ENCODE measurements at regions not wholly inside any gene's neighbourhood (a gene's known extent, or its start where the extent isn't known, plus 50 kb on each side); places are given as distances from the start of the nearest gene placed in this dataset.
A peak's percentile ranks its signal among the peaks of the same experiment; 100 is the strongest.
"Not testable (repeated sequence)": the region's sequence is repeated elsewhere in the genome, so short reads cannot be mapped to it uniquely, and the experiment has no call there.

- H4K20me1 ChIP-seq (ENCODE audit: low read depth) = no peaks in the 10 kb centered on the region
- peaks cover 5% of the 10 kb centered on the region for H3K27me3 Mint-ChIP-seq (ENCODE audit: insufficient read depth, low read depth)
- H3K4me1 Mint-ChIP-seq = peaks cover 35% of the 10 kb centered on the region
- DNase-seq (ENCODE audit: low spot score) = no peak
- TF ChIP-seq EZH2phosphoT487 (IDR thresholded peaks at IDR 0.05) (no peak), EZH2 (IDR thresholded peaks at IDR 0.05) (no peak)
- TF ChIP-seq, protein P1, sequence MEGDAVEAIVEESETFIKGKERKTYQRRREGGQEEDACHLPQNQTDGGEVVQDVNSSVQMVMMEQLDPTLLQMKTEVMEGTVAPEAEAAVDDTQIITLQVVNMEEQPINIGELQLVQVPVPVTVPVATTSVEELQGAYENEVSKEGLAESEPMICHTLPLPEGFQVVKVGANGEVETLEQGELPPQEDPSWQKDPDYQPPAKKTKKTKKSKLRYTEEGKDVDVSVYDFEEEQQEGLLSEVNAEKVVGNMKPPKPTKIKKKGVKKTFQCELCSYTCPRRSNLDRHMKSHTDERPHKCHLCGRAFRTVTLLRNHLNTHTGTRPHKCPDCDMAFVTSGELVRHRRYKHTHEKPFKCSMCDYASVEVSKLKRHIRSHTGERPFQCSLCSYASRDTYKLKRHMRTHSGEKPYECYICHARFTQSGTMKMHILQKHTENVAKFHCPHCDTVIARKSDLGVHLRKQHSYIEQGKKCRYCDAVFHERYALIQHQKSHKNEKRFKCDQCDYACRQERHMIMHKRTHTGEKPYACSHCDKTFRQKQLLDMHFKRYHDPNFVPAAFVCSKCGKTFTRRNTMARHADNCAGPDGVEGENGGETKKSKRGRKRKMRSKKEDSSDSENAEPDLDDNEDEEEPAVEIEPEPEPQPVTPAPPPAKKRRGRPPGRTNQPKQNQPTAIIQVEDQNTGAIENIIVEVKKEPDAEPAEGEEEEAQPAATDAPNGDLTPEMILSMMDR (IDR thresholded peaks at IDR 0.05) = no peak
- peaks cover 8% of the 10 kb centered on the region for H3F3A ChIP-seq (ENCODE audit: low read depth)
- H3K27me3 ChIP-seq = no peaks in the 10 kb centered on the region
- H3K9me3 ChIP-seq (ENCODE audit: low read depth) = no peaks in the 10 kb centered on the region
- H3K36me3 ChIP-seq = no peaks in the 10 kb centered on the region
- no peak overlapping the region for H3K4me2 ChIP-seq
- peaks cover 8% of the 10 kb centered on the region for H3K4me1 ChIP-seq
- no peaks in the 10 kb centered on the region for H3K79me2 ChIP-seq (ENCODE audit: low read depth)
- H2AFZ ChIP-seq (replicated peaks) = no peak overlapping the region
- no peak overlapping the region for H3K9ac ChIP-seq
- no peaks in the 10 kb centered on the region for H3K36me3 Mint-ChIP-seq
- H3K4me3 Mint-ChIP-seq = no peak overlapping the region
- no peak overlapping the region for H3K27ac ChIP-seq
- peaks cover 2% of the 10 kb centered on the region for H3K9me3 Mint-ChIP-seq
- H3K4me3 ChIP-seq = no peak overlapping the region
- H3K27ac Mint-ChIP-seq = peak overlapping the region; percentile 35
These were observed 147.7 kb upstream of the WSCD1 start for GRCh38 chr17:5922476-5922875.

GRCh38 chr17:5929721-5930120 is 140.5 kb upstream of the WSCD1 start:
- Histone ChIP-seq H3K4me3 (no peak overlapping the region), H2AFZ (replicated peaks) (no peak overlapping the region), H3K79me2 (ENCODE audit: low read depth) (no peaks in the 10 kb centered on the region), H3K4me2 (no peak overlapping the region), H3K9me3 (ENCODE audit: low read depth) (no peaks in the 10 kb centered on the region), H3K36me3 (no peaks in the 10 kb centered on the region), H3K27me3 (no peaks in the 10 kb centered on the region), H4K20me1 (ENCODE audit: low read depth) (no peaks in the 10 kb centered on the region), H3K9ac (no peak overlapping the region), H3K27ac (no peak overlapping the region), H3F3A (ENCODE audit: low read depth) (no peaks in the 10 kb centered on the region), H3K4me1 (no peaks in the 10 kb centered on the region)
- Mint-ChIP-seq H3K36me3 (no peaks in the 10 kb centered on the region), H3K4me3 (no peak overlapping the region), H3K27ac (no peak overlapping the region), H3K4me1 (peaks cover 11% of the 10 kb centered on the region), H3K9me3 (no peaks in the 10 kb centered on the region), H3K27me3 (ENCODE audit: insufficient read depth, low read depth) (peaks cover 10% of the 10 kb centered on the region)
- DNase-seq (ENCODE audit: low spot score) = no peak
- TF ChIP-seq, protein P1 (IDR thresholded peaks at IDR 0.05) = no peak
- TF ChIP-seq EZH2 (IDR thresholded peaks at IDR 0.05) = no peak
- TF ChIP-seq EZH2phosphoT487 (IDR thresholded peaks at IDR 0.05) = no peak

DNA sequence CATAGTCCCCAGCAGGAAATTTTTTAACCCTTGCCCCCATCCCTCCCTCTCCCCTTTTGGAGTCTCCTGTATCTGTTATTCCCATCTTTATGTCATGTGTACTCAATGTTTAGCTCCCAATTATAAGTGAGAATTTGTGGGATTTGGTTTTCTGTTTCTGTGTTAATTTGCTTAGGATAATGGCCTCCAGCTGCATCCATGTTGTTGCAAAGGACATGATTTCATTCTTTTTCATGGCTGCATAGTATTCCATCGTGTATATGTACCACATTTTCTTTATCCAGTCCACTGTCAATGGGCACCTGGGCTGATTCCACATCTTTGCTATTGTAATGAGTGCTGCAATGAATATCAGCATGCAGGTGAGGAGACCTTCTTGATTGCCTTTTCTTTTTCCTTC is 139.6 kb upstream of the WSCD1 start:
- H3K27me3 ChIP-seq; H3K4me1 ChIP-seq; H2AFZ ChIP-seq (replicated peaks); DNase-seq (ENCODE audit: low spot score); H3K4me3 Mint-ChIP-seq; H3K27ac ChIP-seq; H3K27ac Mint-ChIP-seq; H3K36me3 Mint-ChIP-seq; H3K4me2 ChIP-seq; H3K79me2 ChIP-seq (ENCODE audit: low read depth); H3F3A ChIP-seq (ENCODE audit: low read depth); H3K4me3 ChIP-seq; H4K20me1 ChIP-seq (ENCODE audit: low read depth); H3K36me3 ChIP-seq; H3K9me3 ChIP-seq (ENCODE audit: low read depth); H3K9ac ChIP-seq; H3K9me3 Mint-ChIP-seq: not testable (repeated sequence)
- Mint-ChIP-seq H3K27me3 (ENCODE audit: insufficient read depth, low read depth) (peaks cover 10% of the 10 kb centered on the region), H3K4me1 (peaks cover 11% of the 10 kb centered on the region)

GRCh38 chr17:5931616-5932015 is 138.6 kb upstream of the WSCD1 start:
- Histone ChIP-seq H3K79me2 (ENCODE audit: low read depth) (no peaks in the 10 kb centered on the region), H3K36me3 (no peaks in the 10 kb centered on the region), H3K27ac (no peak overlapping the region), H3K9me3 (ENCODE audit: low read depth) (no peaks in the 10 kb centered on the region), H3K4me2 (no peak overlapping the region), H3K9ac (no peak overlapping the region), H3K4me1 (no peaks in the 10 kb centered on the region), H3F3A (ENCODE audit: low read depth) (no peaks in the 10 kb centered on the region), H2AFZ (replicated peaks) (no peak overlapping the region), H4K20me1 (ENCODE audit: low read depth) (no peaks in the 10 kb centered on the region), H3K4me3 (no peak overlapping the region), H3K27me3 (no peaks in the 10 kb centered on the region)
- DNase-seq (ENCODE audit: low spot score) = no peak
- no peaks in the 10 kb centered on the region for H3K9me3 Mint-ChIP-seq
- peaks cover 10% of the 10 kb centered on the region for H3K27me3 Mint-ChIP-seq (ENCODE audit: insufficient read depth, low read depth)
- peaks cover 11% of the 10 kb centered on the region for H3K4me1 Mint-ChIP-seq
- H3K36me3 Mint-ChIP-seq = no peaks in the 10 kb centered on the region
- peak overlapping the region; percentile 47 for H3K27ac Mint-ChIP-seq
- TF ChIP-seq EZH2 (IDR thresholded peaks at IDR 0.05) = no peak
- TF ChIP-seq EZH2phosphoT487 (IDR thresholded peaks at IDR 0.05) = no peak
- TF ChIP-seq, protein P1 (IDR thresholded peaks at IDR 0.05) = no peak
- no peak overlapping the region for H3K4me3 Mint-ChIP-seq
